BJ (cell line): ENCODE measurements at regions not wholly inside any gene's neighbourhood (a gene's known extent, or its start where the extent isn't known, plus 50 kb on each side); places are given as distances from the start of the nearest gene placed in this dataset.

Source experiments
- CTCF ChIA-PET: fragments of 350-600 bp; formaldehyde crosslinking; extraction: SDS; loops from one replicate; lab custom pipeline; 2021; ENCODE audit warnings: antibody characterized with exemption, inconsistent platforms; lab: Yijun Ruan, JAX
- POLR2A ChIA-PET: fragments of 300-600 bp; sonication (Branson Sonifier 250); formaldehyde crosslinking; extraction: SDS; loops from one replicate; lab custom pipeline; 2021; ENCODE audit warnings: antibody characterized with exemption; lab: Charles Lee
- DNase-seq: peaks from one replicate; pipeline ENCODE4 v3.0.0-alpha.2; 2011; ENCODE audit warnings: low read depth
- H3K27me3 ChIP-seq: 2 replicates; pipeline ENCODE4 v1.6.0; 2011; ENCODE audit warnings: low read length; ENCODE audit not compliant: control insufficient read depth, insufficient read depth
- H3K36me3 ChIP-seq: 2 replicates; pipeline ENCODE4 v1.5.1; 2011; ENCODE audit warnings: low read length; ENCODE audit not compliant: control insufficient read depth, insufficient read depth
- H3K4me3 ChIP-seq: 2 replicates; pipeline ENCODE4 v1.5.1; 2011; ENCODE audit warnings: low read depth, mild to moderate bottlenecking, control low read depth, low read length
- TF ChIP-seq, protein P1 (sequence below): IDR thresholded peaks from 2 replicates; pipeline ENCODE4 v1.5.1; 2011; ENCODE audit warnings: low read depth, mild to moderate bottlenecking, control low read depth, inconsistent platforms, low read length, moderate library complexity; ENCODE audit not compliant: insufficient read depth

DNA sequence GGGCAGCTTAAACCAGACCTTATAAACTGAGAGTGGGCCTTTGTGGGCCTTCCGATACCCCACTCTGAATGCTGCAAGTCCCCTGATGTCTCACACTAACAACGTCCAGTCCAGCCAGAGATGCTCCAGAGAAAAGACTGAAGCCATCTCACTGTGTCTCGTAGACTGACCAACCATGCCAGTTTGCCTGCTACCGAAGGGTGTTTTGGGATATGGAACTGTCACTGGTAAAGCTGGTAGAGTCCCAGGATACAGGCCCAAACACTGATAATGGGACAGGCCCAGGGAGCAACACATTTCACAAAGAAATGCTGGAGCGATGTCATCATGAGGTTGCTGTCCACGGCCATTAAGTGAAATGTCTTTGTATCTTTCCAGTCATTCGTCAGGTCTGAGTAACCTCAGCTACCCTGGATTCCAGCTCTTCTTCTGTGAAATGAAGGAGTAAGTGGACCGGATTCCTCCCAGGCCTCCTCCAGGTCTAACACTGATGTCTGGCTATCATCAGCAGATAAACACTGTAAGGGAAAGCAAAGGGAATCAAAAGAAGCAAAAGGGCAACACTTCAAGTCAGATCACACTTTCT is 81.6 kb downstream of the SLC5A7 start:
- no peaks in the 10 kb centered on the region for H3K27me3 ChIP-seq
- TF ChIP-seq, protein P1, sequence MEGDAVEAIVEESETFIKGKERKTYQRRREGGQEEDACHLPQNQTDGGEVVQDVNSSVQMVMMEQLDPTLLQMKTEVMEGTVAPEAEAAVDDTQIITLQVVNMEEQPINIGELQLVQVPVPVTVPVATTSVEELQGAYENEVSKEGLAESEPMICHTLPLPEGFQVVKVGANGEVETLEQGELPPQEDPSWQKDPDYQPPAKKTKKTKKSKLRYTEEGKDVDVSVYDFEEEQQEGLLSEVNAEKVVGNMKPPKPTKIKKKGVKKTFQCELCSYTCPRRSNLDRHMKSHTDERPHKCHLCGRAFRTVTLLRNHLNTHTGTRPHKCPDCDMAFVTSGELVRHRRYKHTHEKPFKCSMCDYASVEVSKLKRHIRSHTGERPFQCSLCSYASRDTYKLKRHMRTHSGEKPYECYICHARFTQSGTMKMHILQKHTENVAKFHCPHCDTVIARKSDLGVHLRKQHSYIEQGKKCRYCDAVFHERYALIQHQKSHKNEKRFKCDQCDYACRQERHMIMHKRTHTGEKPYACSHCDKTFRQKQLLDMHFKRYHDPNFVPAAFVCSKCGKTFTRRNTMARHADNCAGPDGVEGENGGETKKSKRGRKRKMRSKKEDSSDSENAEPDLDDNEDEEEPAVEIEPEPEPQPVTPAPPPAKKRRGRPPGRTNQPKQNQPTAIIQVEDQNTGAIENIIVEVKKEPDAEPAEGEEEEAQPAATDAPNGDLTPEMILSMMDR = no peak
- no peak for DNase-seq
- CTCF ChIA-PET = interaction anchor here (2.4 kb wide), 1 partner anchor 10 kb away, joined by 7 read pairs; no protein-coding TSS in a partner anchor
- no peaks in the 10 kb centered on the region for H3K36me3 ChIP-seq
- H3K4me3 ChIP-seq = no peak overlapping the region
- POLR2A ChIA-PET = no interaction called here

GRCh38 chr2:108069515-108070310 is 83.4 kb downstream of the SLC5A7 start:
- no peak overlapping the region for H3K4me3 ChIP-seq
- TF ChIP-seq, protein P1 = no peak
- ChIA-PET POLR2A (no interaction called here), CTCF (interaction anchor here (2.4 kb wide), 1 partner anchor 8 kb away, joined by 7 read pairs; no protein-coding TSS in a partner anchor)
- H3K36me3 ChIP-seq = no peaks in the 10 kb centered on the region
- H3K27me3 ChIP-seq = no peaks in the 10 kb centered on the region
- no peak for DNase-seq

DNA sequence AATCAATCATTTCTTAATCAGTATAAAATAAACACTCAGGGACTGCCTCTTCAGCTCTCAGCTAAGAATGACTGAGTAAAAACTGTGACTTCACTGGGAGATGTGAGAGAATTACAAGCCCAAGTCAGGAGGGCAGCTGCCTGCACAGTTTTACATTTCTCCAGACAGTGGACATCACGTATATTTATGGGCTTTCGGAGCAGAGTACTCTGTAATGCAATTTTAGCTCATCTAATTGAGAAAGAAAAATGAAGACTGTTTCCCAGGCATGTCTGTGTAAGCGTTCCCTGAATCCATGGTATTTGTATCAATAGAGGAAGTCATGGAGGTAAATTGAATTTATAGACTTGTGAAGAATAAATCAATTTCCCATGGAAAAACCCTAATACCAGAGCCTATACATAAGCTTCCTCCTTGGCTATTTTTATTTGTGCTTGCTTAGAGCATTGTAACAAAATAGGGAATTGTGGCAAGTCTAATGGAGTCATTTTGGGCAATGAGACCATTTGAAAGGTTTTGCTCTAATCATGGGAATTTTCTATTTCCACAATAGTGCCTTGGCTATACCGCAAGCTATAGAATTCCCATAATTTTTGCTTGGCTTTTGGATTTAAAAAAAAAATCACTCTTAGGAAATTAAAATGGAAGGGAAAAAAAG is 87.2 kb downstream of the SLC5A7 start:
- CTCF ChIA-PET = interaction anchor here (1.0 kb wide), 1 partner anchor 24 kb away, joined by 3 read pairs; no protein-coding TSS in a partner anchor
- DNase-seq = no peak
- TF ChIP-seq, protein P1 = no peak
- H3K36me3 ChIP-seq = no peaks in the 10 kb centered on the region
- POLR2A ChIA-PET = no interaction called here
- H3K4me3 ChIP-seq = no peak overlapping the region
- H3K27me3 ChIP-seq = no peaks in the 10 kb centered on the region

- no peak overlapping the region for H3K4me3 ChIP-seq
- H3K36me3 ChIP-seq = no peaks in the 10 kb centered on the region
- TF ChIP-seq, protein P1 = no peak
- no peak for DNase-seq
- H3K27me3 ChIP-seq = no peaks in the 10 kb centered on the region
- CTCF ChIA-PET = interaction anchor here (1.0 kb wide), 1 partner anchor 25 kb away, joined by 3 read pairs; no protein-coding TSS in a partner anchor
- POLR2A ChIA-PET = no interaction called here
These were observed 87.8 kb downstream of the SLC5A7 start for GRCh38 chr2:108074150-108074549.

GRCh38 chr2:108074946-108075345 is 88.6 kb downstream of the SLC5A7 start:
- DNase-seq = no peak
- POLR2A ChIA-PET = no interaction called here
- TF ChIP-seq, protein P1 = no peak
- Histone ChIP-seq H3K4me3 (no peak overlapping the region), H3K27me3 (no peaks in the 10 kb centered on the region), H3K36me3 (no peaks in the 10 kb centered on the region)
- CTCF ChIA-PET = no interaction called here
